Peyer's patch (tissue), 4 donors: ENCODE measurements at regions not wholly inside any gene's neighbourhood (a gene's known extent, or its start where the extent isn't known, plus 50 kb on each side); places are given as distances from the start of the nearest gene placed in this dataset.

Experiments used
- POLR2A ChIP-seq, 2 donors: fragments of 450-650 bp; IDR thresholded peaks; one replicate each; pipeline ENCODE4 v1.5.1; 2017; ENCODE audit warnings: antibody characterized with exemption in 2 of 2, mild to moderate bottlenecking in 2 of 2, moderate library complexity in 2 of 2
- TF ChIP-seq, protein P1 (sequence below), 6 experiments: fragments of 450-650 bp in 4 of 6; fragments of 200-600 bp in 2 of 6; sonication (generic) in 1 of 6; IDR thresholded peaks; one replicate each; pipeline ENCODE4 v1.5.1; 2017 to 2019; ENCODE audit warnings: antibody characterized with exemption in 6 of 6, mild to moderate bottlenecking in 3 of 6, moderate library complexity in 1 of 6

DNA sequence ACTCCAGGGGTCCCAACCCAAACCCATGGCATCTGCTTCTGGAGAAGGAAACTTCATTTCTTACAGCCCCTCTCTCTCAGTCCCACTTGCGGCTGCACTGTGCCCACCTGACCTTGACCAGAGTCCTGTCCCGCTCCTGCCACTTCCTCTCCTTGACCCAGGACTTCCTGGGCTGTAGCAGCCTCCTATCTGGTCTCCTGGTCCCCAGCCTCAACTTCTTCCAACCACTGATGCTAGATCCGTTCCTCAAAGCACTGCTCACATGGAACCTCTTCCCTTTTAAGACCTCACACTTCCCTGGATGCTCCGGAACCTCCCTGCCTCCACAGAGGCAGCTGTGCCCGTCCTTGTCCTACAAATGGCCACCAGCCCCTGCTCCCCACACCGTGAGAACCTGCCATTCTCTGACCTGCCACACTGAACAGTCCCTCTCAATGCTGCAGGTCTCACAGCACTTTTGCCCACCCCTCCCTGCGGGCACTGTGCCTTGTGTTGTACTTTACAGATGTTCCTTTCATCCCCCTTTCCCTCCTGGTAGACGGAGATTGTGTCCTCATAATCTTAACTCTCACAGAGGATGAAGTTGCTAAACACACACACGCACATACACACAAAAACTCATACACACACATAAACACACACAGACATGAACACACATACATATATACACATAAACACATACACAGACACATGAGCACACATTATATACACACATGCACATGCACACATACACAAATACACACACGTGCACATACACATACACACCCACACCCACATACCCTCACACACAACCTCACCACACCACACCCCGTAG, 59.6 kb upstream of the NXT1 start:
- no peak for TF ChIP-seq POLR2A (IDR thresholded peaks at IDR 0.05)
- TF ChIP-seq, protein P1, sequence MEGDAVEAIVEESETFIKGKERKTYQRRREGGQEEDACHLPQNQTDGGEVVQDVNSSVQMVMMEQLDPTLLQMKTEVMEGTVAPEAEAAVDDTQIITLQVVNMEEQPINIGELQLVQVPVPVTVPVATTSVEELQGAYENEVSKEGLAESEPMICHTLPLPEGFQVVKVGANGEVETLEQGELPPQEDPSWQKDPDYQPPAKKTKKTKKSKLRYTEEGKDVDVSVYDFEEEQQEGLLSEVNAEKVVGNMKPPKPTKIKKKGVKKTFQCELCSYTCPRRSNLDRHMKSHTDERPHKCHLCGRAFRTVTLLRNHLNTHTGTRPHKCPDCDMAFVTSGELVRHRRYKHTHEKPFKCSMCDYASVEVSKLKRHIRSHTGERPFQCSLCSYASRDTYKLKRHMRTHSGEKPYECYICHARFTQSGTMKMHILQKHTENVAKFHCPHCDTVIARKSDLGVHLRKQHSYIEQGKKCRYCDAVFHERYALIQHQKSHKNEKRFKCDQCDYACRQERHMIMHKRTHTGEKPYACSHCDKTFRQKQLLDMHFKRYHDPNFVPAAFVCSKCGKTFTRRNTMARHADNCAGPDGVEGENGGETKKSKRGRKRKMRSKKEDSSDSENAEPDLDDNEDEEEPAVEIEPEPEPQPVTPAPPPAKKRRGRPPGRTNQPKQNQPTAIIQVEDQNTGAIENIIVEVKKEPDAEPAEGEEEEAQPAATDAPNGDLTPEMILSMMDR (IDR thresholded peaks at IDR 0.05), result no peak
